Sigmoid colon (tissue), 6 donors: ENCODE measurements at regions not wholly inside any gene's neighbourhood (a gene's known extent, or its start where the extent isn't known, plus 50 kb on each side); places are given as distances from the start of the nearest gene placed in this dataset.

Experiments
- DNase-seq: peaks from one replicate; pipeline ENCODE4 v3.0.0-alpha.2; 2019
- H3K27ac ChIP-seq, 4 donors: fragments of 200-600 bp; sonication (generic); one replicate each; pipeline ENCODE4 v1.5.1; 2016 to 2019; ENCODE audit warnings: mild to moderate bottlenecking in 1 of 4
- H3K27me3 ChIP-seq, 3 donors: fragments of 200-600 bp; sonication (generic); one replicate each; pipeline ENCODE4 v1.5.1; 2019; ENCODE audit warnings: mild to moderate bottlenecking in 1 of 3
- H3K36me3 ChIP-seq, 4 donors: fragments of 200-600 bp; sonication (generic); one replicate each; pipeline ENCODE4 v1.5.1; 2016 to 2019
- H3K4me1 ChIP-seq, 4 donors: fragments of 200-600 bp; sonication (generic); one replicate each; pipeline ENCODE4 v1.5.1; 2017 to 2019
- H3K4me3 ChIP-seq, 4 donors: fragments of 200-600 bp; sonication (generic); one replicate each; pipeline ENCODE4 v1.5.1; 2017 to 2019; ENCODE audit warnings: mild to moderate bottlenecking in 2 of 4, moderate library complexity in 1 of 4
- H3K9me3 ChIP-seq, 4 donors: fragments of 200-600 bp in 3 of 4; sonication (generic) in 3 of 4; one replicate each; pipeline versions ENCODE4 v1.5.1 to v1.6.1; 2013 to 2019
- EP300 ChIP-seq, 4 donors: sonication (generic); formaldehyde crosslinking; IDR thresholded peaks; one replicate each; pipeline ENCODE4 v1.6.1; 2017; ENCODE audit warnings: antibody characterized with exemption in 4 of 4
- POLR2A ChIP-seq, 2 donors: fragments of 450-650 bp; IDR thresholded peaks; one replicate each; pipeline ENCODE4 v1.6.1; 2016; ENCODE audit warnings: antibody characterized with exemption in 2 of 2, mild to moderate bottlenecking in 2 of 2, moderate library complexity in 2 of 2
- POLR2AphosphoS5 ChIP-seq, 4 donors: sonication (generic); formaldehyde crosslinking; IDR thresholded peaks; one replicate each; pipeline ENCODE4 v1.6.1; 2017; ENCODE audit warnings: antibody characterized with exemption in 4 of 4
- WGBS, 2 donors: extraction: QIAGEN DNeasy Blood & Tissue Kit; methylation state at CpG; one replicate each; pipeline ENCODE4 v1.1.7; 2013; 5-methylcytosine and 5-hydroxymethylcytosine counted together
- intact Hi-C: fragments of 100-400 bp; cut with DNase I; formaldehyde crosslinking; loops from one replicate; pipeline ENCODE4 v1.15.1; 2023
- TF ChIP-seq, protein P1 (sequence below), 4 experiments: fragments of 450-650 bp in 3 of 4; fragments of 200-600 bp in 1 of 4; IDR thresholded peaks; one replicate each; pipeline ENCODE4 v1.5.1; 2016 to 2019; ENCODE audit warnings: antibody characterized with exemption in 4 of 4, mild to moderate bottlenecking in 3 of 4, moderate library complexity in 2 of 4
- donor health status: healthy with polysubstance abuse.
- donor health status: healthy.

DNA sequence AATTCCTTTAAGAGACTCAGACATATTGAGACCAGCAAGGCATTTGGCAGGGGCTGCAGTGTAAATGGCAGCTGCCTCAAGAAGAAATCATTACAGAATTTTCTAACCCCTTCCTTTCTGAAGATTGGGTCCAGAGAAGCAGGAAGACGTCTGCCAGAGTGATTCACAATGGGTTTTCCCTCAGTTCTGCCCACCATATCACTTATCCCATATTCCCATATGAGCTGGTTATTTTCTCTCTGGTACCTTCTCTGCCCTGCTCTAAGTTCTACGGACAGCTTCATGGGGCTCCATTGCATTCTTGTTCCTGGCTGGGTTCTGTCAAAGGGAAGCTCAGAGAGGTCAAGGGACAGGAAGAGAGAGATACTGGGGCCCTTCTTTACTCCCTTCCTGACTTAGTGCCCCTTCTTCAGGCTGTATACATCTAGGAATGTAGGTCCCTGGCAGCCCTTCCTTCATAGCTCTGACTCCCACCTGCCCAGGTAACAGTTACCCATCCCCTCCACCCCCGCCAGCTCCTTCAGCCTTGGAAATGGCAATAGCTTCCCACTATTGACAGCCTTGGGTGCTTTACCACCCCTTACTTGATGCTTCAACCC, 420.6 kb upstream of the DAB1 start:
- H3K4me1 ChIP-seq = no peaks in the 10 kb centered on the region
- TF ChIP-seq, protein P1, sequence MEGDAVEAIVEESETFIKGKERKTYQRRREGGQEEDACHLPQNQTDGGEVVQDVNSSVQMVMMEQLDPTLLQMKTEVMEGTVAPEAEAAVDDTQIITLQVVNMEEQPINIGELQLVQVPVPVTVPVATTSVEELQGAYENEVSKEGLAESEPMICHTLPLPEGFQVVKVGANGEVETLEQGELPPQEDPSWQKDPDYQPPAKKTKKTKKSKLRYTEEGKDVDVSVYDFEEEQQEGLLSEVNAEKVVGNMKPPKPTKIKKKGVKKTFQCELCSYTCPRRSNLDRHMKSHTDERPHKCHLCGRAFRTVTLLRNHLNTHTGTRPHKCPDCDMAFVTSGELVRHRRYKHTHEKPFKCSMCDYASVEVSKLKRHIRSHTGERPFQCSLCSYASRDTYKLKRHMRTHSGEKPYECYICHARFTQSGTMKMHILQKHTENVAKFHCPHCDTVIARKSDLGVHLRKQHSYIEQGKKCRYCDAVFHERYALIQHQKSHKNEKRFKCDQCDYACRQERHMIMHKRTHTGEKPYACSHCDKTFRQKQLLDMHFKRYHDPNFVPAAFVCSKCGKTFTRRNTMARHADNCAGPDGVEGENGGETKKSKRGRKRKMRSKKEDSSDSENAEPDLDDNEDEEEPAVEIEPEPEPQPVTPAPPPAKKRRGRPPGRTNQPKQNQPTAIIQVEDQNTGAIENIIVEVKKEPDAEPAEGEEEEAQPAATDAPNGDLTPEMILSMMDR (IDR thresholded peaks at IDR 0.05) = no peak
- no peak for TF ChIP-seq EP300 (IDR thresholded peaks at IDR 0.05)
- TF ChIP-seq POLR2AphosphoS5 (IDR thresholded peaks at IDR 0.05) = no peak
- TF ChIP-seq POLR2A (IDR thresholded peaks at IDR 0.05) = no peak
- H3K27ac ChIP-seq = no peak overlapping the region
- no peaks in the 10 kb centered on the region for H3K36me3 ChIP-seq
- 80 to 81% methylated on average over 3 of the region's 3 CpGs for WGBS, 2 donors
- no peaks in the 10 kb centered on the region for H3K27me3 ChIP-seq
- no peak for DNase-seq
- no peak overlapping the region for H3K4me3 ChIP-seq
- peaks cover 0 to 8% (median 0%) of the 10 kb centered on the region in 4 donors for H3K9me3 ChIP-seq
- intact Hi-C loops = no loop called here

DNA sequence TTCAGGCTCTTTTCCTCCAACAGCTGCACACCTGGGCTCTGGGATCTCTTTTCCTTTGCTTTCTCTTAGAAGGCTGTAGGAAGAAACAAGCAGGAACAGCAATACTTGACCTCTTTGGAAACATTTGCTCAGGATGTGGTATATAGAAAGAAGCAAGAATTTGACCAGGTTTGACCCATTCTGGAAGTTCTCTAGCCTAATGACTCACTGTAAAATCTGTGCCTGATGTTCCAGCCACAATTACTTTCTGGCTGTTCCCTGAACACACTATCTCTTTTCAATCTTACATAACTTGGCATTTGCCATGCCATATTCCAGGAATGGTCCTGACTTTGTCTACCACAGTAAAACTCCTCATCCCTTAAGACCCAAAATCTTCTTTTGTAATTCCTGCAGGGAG, 419.9 kb upstream of the DAB1 start:
- Histone ChIP-seq H3K4me3 (no peak overlapping the region), H3K36me3 (no peaks in the 10 kb centered on the region), H3K27me3 (no peaks in the 10 kb centered on the region), H3K4me1 (no peaks in the 10 kb centered on the region), H3K9me3 (peaks cover 0 to 8% (median 0%) of the 10 kb centered on the region in 4 donors), H3K27ac (no peak overlapping the region)
- intact Hi-C loops = no loop called here
- TF ChIP-seq, protein P1 (IDR thresholded peaks at IDR 0.05) = no peak
- no peak for TF ChIP-seq POLR2A (IDR thresholded peaks at IDR 0.05)
- TF ChIP-seq POLR2AphosphoS5 (IDR thresholded peaks at IDR 0.05) = no peak
- TF ChIP-seq EP300 (IDR thresholded peaks at IDR 0.05) = no peak
- no peak for DNase-seq

GRCh38 chr1:57839526-57839925, 415.7 kb upstream of the DAB1 start:
- WGBS, 2 donors = 39 to 67% methylated on average over 1 of the region's 1 CpG
- no peak overlapping the region for H3K27ac ChIP-seq
- no peaks in the 10 kb centered on the region for H3K27me3 ChIP-seq
- intact Hi-C loops = no loop called here
- H3K4me1 ChIP-seq = no peaks in the 10 kb centered on the region
- TF ChIP-seq, protein P1 (IDR thresholded peaks at IDR 0.05) = no peak
- no peak for TF ChIP-seq EP300 (IDR thresholded peaks at IDR 0.05)
- TF ChIP-seq POLR2AphosphoS5 (IDR thresholded peaks at IDR 0.05) = no peak
- TF ChIP-seq POLR2A (IDR thresholded peaks at IDR 0.05) = no peak
- H3K36me3 ChIP-seq = no peaks in the 10 kb centered on the region
- no peak overlapping the region for H3K4me3 ChIP-seq
- no peak for DNase-seq
- peaks cover 0 to 8% (median 0%) of the 10 kb centered on the region in 4 donors for H3K9me3 ChIP-seq

GRCh38 chr1:57839067-57839466, 415.2 kb upstream of the DAB1 start:
- TF ChIP-seq POLR2A (IDR thresholded peaks at IDR 0.05) (no peak), EP300 (IDR thresholded peaks at IDR 0.05) (no peak), POLR2AphosphoS5 (IDR thresholded peaks at IDR 0.05) (no peak)
- TF ChIP-seq, protein P1 (IDR thresholded peaks at IDR 0.05) = no peak

GRCh38 chr1:57835620-57836019, 411.8 kb upstream of the DAB1 start:
- no peak for DNase-seq
- Histone ChIP-seq H3K4me1 (no peaks in the 10 kb centered on the region), H3K27me3 (no peaks in the 10 kb centered on the region), H3K4me3 (no peak overlapping the region), H3K9me3 (no peaks in the 10 kb centered on the region), H3K27ac (no peak overlapping the region), H3K36me3 (no peaks in the 10 kb centered on the region)
- intact Hi-C loops = no loop called here
- 18 to 42% methylated on average over 5 of the region's 5 CpGs for WGBS, 2 donors
- TF ChIP-seq, protein P1 (IDR thresholded peaks at IDR 0.05) = no peak
- TF ChIP-seq POLR2A (IDR thresholded peaks at IDR 0.05) (no peak), EP300 (IDR thresholded peaks at IDR 0.05) (no peak), POLR2AphosphoS5 (IDR thresholded peaks at IDR 0.05) (no peak)

More at GRCh38 chr1:57839067-57839466, 415.2 kb upstream of the DAB1 start:
- Histone ChIP-seq H3K36me3 (no peaks in the 10 kb centered on the region), H3K27ac (no peak overlapping the region), H3K4me1 (no peaks in the 10 kb centered on the region), H3K27me3 (no peaks in the 10 kb centered on the region), H3K9me3 (peaks cover 0 to 8% (median 0%) of the 10 kb centered on the region in 4 donors), H3K4me3 (no peak overlapping the region)
- intact Hi-C loops = no loop called here
- DNase-seq = no peak
- 86 to 94% methylated on average over 1 of the region's 1 CpG for WGBS, 2 donors
